B cell (primary cell): ENCODE measurements at regions not wholly inside any gene's neighbourhood (a gene's known extent, or its start where the extent isn't known, plus 50 kb on each side); places are given as distances from the start of the nearest gene placed in this dataset.

Source experiments
- ATAC-seq: fragments of 200-7000 bp; cut with Tn5 transposase; one replicate; pipeline ENCODE4 v1.10.0; 2021; ENCODE audit warnings: low read depth, mild to moderate bottlenecking, moderate number of reproducible peaks, moderate library complexity
- CTCF ChIA-PET: fragments of 350-600 bp; sonication (Branson Sonifier 250); formaldehyde crosslinking; loops from one replicate; lab custom pipeline; 2021; ENCODE audit warnings: antibody characterized with exemption, inconsistent platforms; lab: Charles Lee
- POLR2A ChIA-PET: fragments of 350-600 bp; sonication (Branson Sonifier 250); formaldehyde crosslinking; loops from one replicate; lab custom pipeline; 2021; ENCODE audit warnings: antibody characterized with exemption; lab: Charles Lee
- DNase-seq: peaks from one replicate; pipeline ENCODE4 v3.0.0; 2013
- H2AFZ ChIP-seq: 2 replicates; pipeline ENCODE4 v1.6.1; 2012; ENCODE audit warnings: mild to moderate bottlenecking, low read depth, low read length; ENCODE audit not compliant: insufficient read depth, poor library complexity, severe bottlenecking
- H3K27ac ChIP-seq, 2 donors: 1 replicate in 1 of 2; 2 replicates in 1 of 2; pipeline ENCODE4 v1.5.1; 2012 to 2013; ENCODE audit warnings: low read length in 2 of 2, mild to moderate bottlenecking in 2 of 2, moderate library complexity in 1 of 2
- H3K27me3 ChIP-seq, 4 experiments: fragments of 200-600 bp in 1 of 4; sonication (generic) in 1 of 4; replicated peaks in 1 of 4; 1 replicate in 2 of 4; 2 replicates in 2 of 4; pipeline versions ENCODE4 v1.6.1 to v1.7.0; 2013 to 2016; ENCODE audit warnings: low read length in 3 of 4, mild to moderate bottlenecking in 2 of 4, mixed read lengths in 1 of 4, moderate library complexity in 1 of 4; ENCODE audit not compliant: insufficient read depth in 4 of 4, control insufficient read depth in 3 of 4; ENCODE audit errors: control extremely low read depth in 1 of 4
- H3K36me3 ChIP-seq, 2 experiments: replicated peaks in 1 of 2; 1 replicate in 1 of 2; 2 replicates in 1 of 2; pipeline versions ENCODE4 v1.6.1 to v1.7.1; 2013; ENCODE audit warnings: low read length in 1 of 2; ENCODE audit not compliant: insufficient read depth in 2 of 2, control insufficient read depth in 1 of 2; ENCODE audit errors: control extremely low read depth in 1 of 2, extremely low read depth in 1 of 2
- H3K4me1 ChIP-seq, 2 donors: fragments of 200-600 bp in 1 of 2; sonication (generic) in 1 of 2; 1 replicate in 1 of 2; 2 replicates in 1 of 2; pipeline versions ENCODE4 v1.5.1 to v1.6.1; 2013 to 2017; ENCODE audit warnings: low read length in 2 of 2; ENCODE audit not compliant: control insufficient read depth in 2 of 2, insufficient read depth in 2 of 2
- H3K4me2 ChIP-seq: replicated peaks from 2 replicates; pipeline ENCODE3; 2012; ENCODE audit warnings: mild to moderate bottlenecking, low read depth, low read length; ENCODE audit not compliant: poor library complexity, severe bottlenecking
- H3K4me3 ChIP-seq, 5 experiments: fragments of 200-600 bp in 1 of 5; sonication (generic) in 1 of 5; 1 replicate in 3 of 5; 2 replicates in 2 of 5; pipeline versions ENCODE4 v1.5.1 to v1.7.0; 2011 to 2016; ENCODE audit warnings: low read length in 4 of 5, mild to moderate bottlenecking in 4 of 5, low read depth in 2 of 5, control low read depth in 1 of 5, moderate library complexity in 1 of 5; ENCODE audit not compliant: insufficient read depth in 1 of 5; ENCODE audit errors: control extremely low read depth in 1 of 5, extremely low read depth in 1 of 5
- H3K79me2 ChIP-seq: fragments of 200-600 bp; sonication (generic); one replicate; pipeline ENCODE4 v1.6.0; 2016; ENCODE audit warnings: low read length; ENCODE audit not compliant: control insufficient read depth, insufficient read depth
- H3K9ac ChIP-seq: fragments of 200-600 bp; sonication (generic); 2 replicates; pipeline ENCODE4 v1.6.1; 2017; ENCODE audit warnings: mild to moderate bottlenecking, low read length, moderate library complexity
- H3K9me3 ChIP-seq, 3 donors: one replicate each; pipeline versions ENCODE4 v1.6.1 to v1.7.1; 2013; ENCODE audit warnings: low read length in 2 of 3; ENCODE audit not compliant: control insufficient read depth in 2 of 3, insufficient read depth in 1 of 3; ENCODE audit errors: control extremely low read depth in 1 of 3
- H4K20me1 ChIP-seq: 2 replicates; pipeline ENCODE4 v1.6.0; 2012; ENCODE audit warnings: mild to moderate bottlenecking, low read length; ENCODE audit not compliant: insufficient read depth, control insufficient read depth, poor library complexity, severe bottlenecking
- H3K27ac Mint-ChIP-seq: one replicate; pipeline ENCODE4 v1.8.0; 2021; ENCODE audit warnings: mixed read lengths
- H3K27me3 Mint-ChIP-seq: one replicate; pipeline ENCODE4 v1.8.0; 2021; ENCODE audit warnings: mixed read lengths
- H3K4me1 Mint-ChIP-seq: one replicate; pipeline ENCODE4 v1.8.0; 2021; ENCODE audit warnings: mixed read lengths
- H3K4me3 Mint-ChIP-seq: one replicate; pipeline ENCODE4 v1.8.0; 2021; ENCODE audit warnings: mixed read lengths
- H3K9me3 Mint-ChIP-seq: one replicate; pipeline ENCODE4 v1.8.0; 2022; ENCODE audit warnings: mixed read lengths; ENCODE audit not compliant: insufficient read depth
- CTCF ChIP-seq: fragments of 200-600 bp; IDR thresholded peaks from one replicate; pipeline ENCODE4 v1.8.0; 2022; ENCODE audit warnings: antibody characterized with exemption, mild to moderate bottlenecking
- EZH2 ChIP-seq: IDR thresholded peaks from 2 replicates; pipeline ENCODE4 v1.6.1; 2012; ENCODE audit warnings: borderline replicate concordance, low read depth, mild to moderate bottlenecking, moderate library complexity, low read length; ENCODE audit not compliant: insufficient read depth, poor library complexity, severe bottlenecking
- WGBS: methylation state at CpG from one replicate; pipeline ENCODE4 v1.1.5; 2013; ENCODE audit warnings: missing lambda C conversion rate; ENCODE audit not compliant: insufficient coverage; 5-methylcytosine and 5-hydroxymethylcytosine counted together
- intact Hi-C: fragments of 100-400 bp; cut with micrococcal nuclease; formaldehyde crosslinking; loops from one replicate; pipeline ENCODE4 v1.10.0; 2022

GRCh38 chr14:54343272-54344121 is 53.3 kb upstream of the CDKN3 start:
- Histone ChIP-seq H2AFZ (no peak overlapping the region), H4K20me1 (no peaks in the 10 kb centered on the region), H3K4me3 (no peak overlapping the region), H3K4me1 (no peaks in the 10 kb centered on the region), H3K9me3 (no peaks in the 10 kb centered on the region), H3K4me2 (no peak overlapping the region), H3K9ac (no peak overlapping the region), H3K79me2 (no peaks in the 10 kb centered on the region), H3K36me3 (no peaks in the 10 kb centered on the region), H3K27me3 (peaks cover 0 to under 1% (median 0%) of the 10 kb centered on the region in 4 experiments), H3K27ac (no peak overlapping the region)
- Mint-ChIP-seq H3K27ac (no peak overlapping the region), H3K9me3 (no peaks in the 10 kb centered on the region), H3K27me3 (peaks cover 3% of the 10 kb centered on the region), H3K4me3 (no peak overlapping the region), H3K4me1 (peaks cover 3% of the 10 kb centered on the region)
- ATAC-seq (no peak), DNase-seq (no peak)
- CTCF ChIA-PET = interaction anchor here (1.0 kb wide), 1 partner anchor 804 kb away, joined by 4 read pairs; no protein-coding TSS in a partner anchor
- POLR2A ChIA-PET = no interaction called here
- intact Hi-C loops = no loop called here
- TF ChIP-seq EZH2 (no peak), CTCF (no peak)
- 96% methylated on average over 11 of the region's 18 CpGs for WGBS

- peaks cover 0 to 6% (median 0%) of the 10 kb centered on the region in 4 experiments for H3K27me3 ChIP-seq
- H3K4me1 ChIP-seq = no peaks in the 10 kb centered on the region
- no peak overlapping the region for H3K9ac ChIP-seq
- no peaks in the 10 kb centered on the region for H3K36me3 ChIP-seq
- no peaks in the 10 kb centered on the region for H4K20me1 ChIP-seq
- H3K79me2 ChIP-seq = no peaks in the 10 kb centered on the region
- no peak overlapping the region for H3K4me3 ChIP-seq
- DNase-seq (no peak), ATAC-seq (no peak)
- POLR2A ChIA-PET = no interaction called here
- Mint-ChIP-seq H3K4me3 (no peak overlapping the region), H3K27ac (no peak overlapping the region), H3K27me3 (peaks cover 4% of the 10 kb centered on the region), H3K9me3 (no peaks in the 10 kb centered on the region), H3K4me1 (peaks cover 3% of the 10 kb centered on the region)
- no peak for TF ChIP-seq CTCF
- TF ChIP-seq EZH2 = no peak
- intact Hi-C loops = no loop called here
- H3K9me3 ChIP-seq = no peaks in the 10 kb centered on the region
- no peak overlapping the region for H3K4me2 ChIP-seq
- 48% methylated on average over 6 of the region's 6 CpGs for WGBS
- peak overlapping the region; percentile 56 for H2AFZ ChIP-seq
- CTCF ChIA-PET = no interaction called here
- H3K27ac ChIP-seq = no peak overlapping the region
Observed at GRCh38 chr14:54344445-54344844, 52.4 kb upstream of the CDKN3 start.
